Esophagus squamous epithelium (tissue), 4 donors: ENCODE measurements at regions not wholly inside any gene's neighbourhood (a gene's known extent, or its start where the extent isn't known, plus 50 kb on each side); places are given as distances from the start of the nearest gene placed in this dataset.

ENCODE experiments used
- POLR2A ChIP-seq, 4 donors: fragments of 450-650 bp; IDR thresholded peaks; one replicate each; pipeline ENCODE4 v1.6.1; 2017; ENCODE audit warnings: antibody characterized with exemption in 4 of 4, mild to moderate bottlenecking in 4 of 4, moderate library complexity in 3 of 4
- TF ChIP-seq, protein P1 (sequence below), 6 experiments: fragments of 450-650 bp in 4 of 6; fragments of 200-600 bp in 2 of 6; sonication (generic) in 2 of 6; IDR thresholded peaks; one replicate each; pipeline ENCODE4 v1.5.1; 2016 to 2019; ENCODE audit warnings: antibody characterized with exemption in 6 of 6, mild to moderate bottlenecking in 4 of 6, moderate library complexity in 4 of 6

- TF ChIP-seq POLR2A (IDR thresholded peaks at IDR 0.05): no peak
- TF ChIP-seq, protein P1, sequence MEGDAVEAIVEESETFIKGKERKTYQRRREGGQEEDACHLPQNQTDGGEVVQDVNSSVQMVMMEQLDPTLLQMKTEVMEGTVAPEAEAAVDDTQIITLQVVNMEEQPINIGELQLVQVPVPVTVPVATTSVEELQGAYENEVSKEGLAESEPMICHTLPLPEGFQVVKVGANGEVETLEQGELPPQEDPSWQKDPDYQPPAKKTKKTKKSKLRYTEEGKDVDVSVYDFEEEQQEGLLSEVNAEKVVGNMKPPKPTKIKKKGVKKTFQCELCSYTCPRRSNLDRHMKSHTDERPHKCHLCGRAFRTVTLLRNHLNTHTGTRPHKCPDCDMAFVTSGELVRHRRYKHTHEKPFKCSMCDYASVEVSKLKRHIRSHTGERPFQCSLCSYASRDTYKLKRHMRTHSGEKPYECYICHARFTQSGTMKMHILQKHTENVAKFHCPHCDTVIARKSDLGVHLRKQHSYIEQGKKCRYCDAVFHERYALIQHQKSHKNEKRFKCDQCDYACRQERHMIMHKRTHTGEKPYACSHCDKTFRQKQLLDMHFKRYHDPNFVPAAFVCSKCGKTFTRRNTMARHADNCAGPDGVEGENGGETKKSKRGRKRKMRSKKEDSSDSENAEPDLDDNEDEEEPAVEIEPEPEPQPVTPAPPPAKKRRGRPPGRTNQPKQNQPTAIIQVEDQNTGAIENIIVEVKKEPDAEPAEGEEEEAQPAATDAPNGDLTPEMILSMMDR (IDR thresholded peaks at IDR 0.05): no peak
Observed at GRCh38 chr9:3676766-3677165, 151.0 kb upstream of the RFX3 start.
